OCI-LY1 (cell line): ENCODE measurements at regions not wholly inside any gene's neighbourhood (a gene's known extent, or its start where the extent isn't known, plus 50 kb on each side); places are given as distances from the start of the nearest gene placed in this dataset.

ENCODE experiments used
- EZH2 ChIP-seq: fragments of 200-600 bp; sonication (generic), shearing (Covaris generic); IDR thresholded peaks from 2 replicates; pipeline ENCODE4 v1.8.0; 2017; ENCODE audit warnings: borderline replicate concordance, mixed run types, mild to moderate bottlenecking, antibody characterized with exemption, low read length, moderate library complexity, mixed read lengths
- TF ChIP-seq, protein P1 (sequence below): fragments of 200-600 bp; sonication (generic), shearing (Covaris generic); IDR thresholded peaks from 2 replicates; pipeline ENCODE4 v1.5.1; 2017; ENCODE audit warnings: mild to moderate bottlenecking, antibody characterized with exemption, low read length, moderate library complexity, mixed read lengths

GRCh38 chr3:102866845-102867244 lies 432.0 kb downstream of the ZPLD1 start:
- TF ChIP-seq, protein P1, sequence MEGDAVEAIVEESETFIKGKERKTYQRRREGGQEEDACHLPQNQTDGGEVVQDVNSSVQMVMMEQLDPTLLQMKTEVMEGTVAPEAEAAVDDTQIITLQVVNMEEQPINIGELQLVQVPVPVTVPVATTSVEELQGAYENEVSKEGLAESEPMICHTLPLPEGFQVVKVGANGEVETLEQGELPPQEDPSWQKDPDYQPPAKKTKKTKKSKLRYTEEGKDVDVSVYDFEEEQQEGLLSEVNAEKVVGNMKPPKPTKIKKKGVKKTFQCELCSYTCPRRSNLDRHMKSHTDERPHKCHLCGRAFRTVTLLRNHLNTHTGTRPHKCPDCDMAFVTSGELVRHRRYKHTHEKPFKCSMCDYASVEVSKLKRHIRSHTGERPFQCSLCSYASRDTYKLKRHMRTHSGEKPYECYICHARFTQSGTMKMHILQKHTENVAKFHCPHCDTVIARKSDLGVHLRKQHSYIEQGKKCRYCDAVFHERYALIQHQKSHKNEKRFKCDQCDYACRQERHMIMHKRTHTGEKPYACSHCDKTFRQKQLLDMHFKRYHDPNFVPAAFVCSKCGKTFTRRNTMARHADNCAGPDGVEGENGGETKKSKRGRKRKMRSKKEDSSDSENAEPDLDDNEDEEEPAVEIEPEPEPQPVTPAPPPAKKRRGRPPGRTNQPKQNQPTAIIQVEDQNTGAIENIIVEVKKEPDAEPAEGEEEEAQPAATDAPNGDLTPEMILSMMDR: no peak
- TF ChIP-seq EZH2: no peak
